ENCODE measurements at regions not wholly inside any gene's neighbourhood (a gene's known extent, or its start where the extent isn't known, plus 50 kb on each side); places are given as distances from the start of the nearest gene placed in this dataset.
"Not testable (repeated sequence)": the region's sequence is repeated elsewhere in the genome, so short reads cannot be mapped to it uniquely, and the experiment has no call there.

- DNase-seq, result no peak
Measured at GRCh38 chr6:116982401-116982800, 105.4 kb downstream of the RFX6 start.

DNA sequence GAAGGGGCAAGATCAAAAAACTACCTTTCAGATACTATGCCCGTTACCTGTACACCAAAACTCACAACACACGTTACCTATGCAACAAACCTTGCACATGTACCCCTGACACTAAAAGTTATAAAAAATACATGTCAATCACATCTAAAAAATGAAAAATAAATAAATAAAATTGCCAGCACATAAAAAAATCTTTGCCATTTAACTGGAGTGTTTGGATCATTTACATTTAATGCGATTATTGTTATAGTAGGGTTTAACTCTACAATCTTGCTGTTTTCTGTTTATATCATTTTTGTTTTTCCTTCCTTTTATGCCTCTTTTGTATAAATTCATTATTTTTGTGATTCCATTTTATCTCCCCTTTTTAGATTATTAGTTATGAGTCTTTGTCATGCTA is 106.3 kb downstream of the RFX6 start:
- no peak for DNase-seq

DNA sequence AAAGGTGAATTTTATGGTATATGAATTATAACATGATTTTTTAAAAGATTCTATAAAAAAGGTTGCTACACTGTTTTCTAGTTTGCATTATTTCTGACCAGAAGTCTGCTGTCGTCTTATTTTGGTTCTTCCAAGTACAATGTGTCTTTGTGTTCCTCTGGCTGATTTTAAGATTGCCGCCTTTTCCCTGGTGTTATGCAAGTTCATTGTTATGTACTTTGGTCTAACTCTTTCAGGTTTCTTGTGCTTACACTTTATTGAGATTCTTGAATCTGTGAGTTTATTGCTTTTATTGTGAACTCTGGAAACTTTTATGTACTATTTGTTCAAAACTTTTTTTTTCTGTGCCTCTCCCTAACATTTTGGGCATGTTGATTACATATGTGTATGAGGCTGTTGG is 109.8 kb downstream of the RFX6 start:
- no peak for DNase-seq

GRCh38 chr6:116990679-116991078 is 113.6 kb downstream of the RFX6 start:
- no peak for DNase-seq

GRCh38 chr6:116992546-116992945 is 115.5 kb downstream of the RFX6 start:
- no peak for DNase-seq

- no peak for DNase-seq
Measured at GRCh38 chr6:116994447-116994846, 117.4 kb downstream of the RFX6 start.

DNA sequence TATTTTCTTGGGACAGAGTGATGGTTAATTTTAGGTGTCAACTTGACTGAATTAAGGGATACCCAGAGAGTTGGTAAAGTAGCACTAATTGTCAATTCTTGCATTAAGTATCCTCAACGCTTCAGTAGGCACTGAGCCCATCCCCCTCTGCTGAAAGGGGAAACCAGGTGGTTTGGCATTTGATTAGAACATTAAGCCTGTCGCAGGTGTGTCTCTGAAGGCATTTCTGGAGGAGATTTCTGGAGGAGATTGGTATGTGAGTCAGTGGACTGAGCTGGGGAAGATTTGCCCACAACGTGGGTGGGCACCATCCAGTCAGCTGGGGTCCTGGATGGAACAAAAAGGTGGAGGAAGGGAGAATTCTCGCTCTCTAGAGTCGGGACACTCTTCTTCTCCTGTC is 119.8 kb downstream of the RFX6 start:
- no peak for DNase-seq

DNA sequence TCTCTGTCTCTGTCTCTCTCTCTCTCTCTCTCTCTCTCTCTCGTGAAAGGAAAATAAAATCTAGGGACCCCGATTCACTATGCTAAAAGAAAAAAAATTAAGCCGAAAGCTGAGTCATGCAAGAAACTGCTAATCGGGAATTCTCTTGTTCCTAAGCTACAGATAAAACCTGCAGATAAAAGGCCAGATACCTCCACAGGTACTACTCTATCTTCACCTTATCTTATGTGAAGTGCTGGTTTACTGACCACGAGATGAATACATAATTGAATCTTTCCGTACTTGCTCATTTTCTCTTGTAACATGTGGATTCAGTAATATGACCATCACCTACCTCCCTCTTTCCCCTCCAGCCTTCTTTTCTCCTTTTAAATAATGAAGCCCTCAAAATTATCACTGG is 120.5 kb downstream of the RFX6 start:
- DNase-seq, result no peak

GRCh38 chr6:117007659-117008058 is 130.6 kb downstream of the RFX6 start:
- DNase-seq, result no peak

DNA sequence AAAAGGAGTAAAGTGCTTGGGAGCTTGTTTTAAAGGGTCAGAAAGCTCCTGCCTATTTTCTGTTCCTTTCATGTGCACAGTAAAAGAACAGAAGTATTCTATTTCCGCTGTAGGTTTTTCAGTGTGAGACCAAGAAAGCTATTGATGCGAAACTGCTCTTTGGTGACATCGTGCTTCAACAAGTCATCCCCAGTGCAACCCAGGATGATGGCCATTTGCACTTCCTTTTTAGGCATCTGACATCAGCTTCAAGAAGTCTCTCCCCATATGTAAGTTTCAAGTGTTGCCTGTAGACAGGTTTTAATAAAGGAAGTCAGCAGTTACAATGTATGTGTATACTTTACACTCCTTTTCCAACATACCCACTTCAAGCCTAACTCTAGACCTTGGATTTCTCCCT is 131.6 kb downstream of the RFX6 start:
- DNase-seq, result no peak

- not testable (repeated sequence) for DNase-seq
Measured at GRCh38 chr6:117014641-117015473, 137.8 kb downstream of the RFX6 start.

DNA sequence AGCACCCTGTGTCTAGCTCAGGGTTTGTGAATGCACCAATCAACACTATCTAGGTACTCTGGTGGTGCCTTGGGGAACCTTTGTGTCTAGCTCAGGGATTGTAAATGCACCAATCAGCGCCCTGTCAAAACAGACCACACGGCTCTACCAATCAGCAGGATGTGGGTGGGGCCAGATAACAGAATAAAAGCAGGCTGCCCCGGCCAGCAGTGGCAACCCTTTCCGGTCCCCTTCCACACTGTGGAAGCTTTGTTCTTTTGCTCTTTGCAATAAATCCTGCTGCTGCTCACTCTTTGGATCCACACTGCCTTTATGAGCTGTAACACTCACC is 138.4 kb downstream of the RFX6 start:
- DNase-seq, result not testable (repeated sequence)

DNA sequence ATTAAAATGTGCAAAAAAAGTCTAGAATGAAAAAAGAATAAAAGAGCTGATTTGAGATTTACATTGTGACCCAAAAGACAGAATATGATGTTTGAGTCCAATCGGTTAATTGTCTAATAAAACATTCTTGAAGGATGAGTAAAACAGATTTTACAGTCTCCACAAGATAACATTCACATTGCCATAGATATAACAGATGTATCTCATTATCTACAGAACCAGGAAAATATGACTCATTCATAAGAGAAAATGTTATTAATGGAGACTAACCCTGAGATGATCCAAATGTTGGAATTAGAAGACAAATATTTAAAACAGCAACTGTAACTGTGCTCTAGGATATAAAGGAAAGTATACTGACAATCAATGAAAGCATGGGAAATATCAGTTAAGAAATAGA is 141.7 kb downstream of the RFX6 start:
- DNase-seq, result no peak

GRCh38 chr6:117022774-117023173 is 145.7 kb downstream of the RFX6 start:
- DNase-seq, result no peak

- DNase-seq, result no peak
Measured at GRCh38 chr6:117025310-117025709, 148.3 kb downstream of the RFX6 start.

DNA sequence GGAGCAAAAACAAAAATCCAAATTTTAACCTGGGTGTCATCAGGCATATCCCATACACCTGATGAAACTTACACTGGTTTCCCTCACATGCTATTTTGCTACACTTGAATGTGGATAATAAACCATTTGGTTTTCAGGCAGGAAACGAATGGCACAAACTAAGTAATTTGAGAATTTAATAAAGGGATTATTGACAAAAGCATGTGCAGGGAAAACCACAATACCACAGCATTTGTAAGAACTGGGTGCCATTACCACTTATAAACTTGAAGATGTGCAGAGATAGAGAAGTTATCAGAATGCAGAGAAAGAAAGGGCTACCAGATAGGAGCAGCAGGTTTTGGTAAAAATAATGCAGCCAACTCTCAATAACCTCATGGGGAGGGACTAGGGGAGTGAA is 151.2 kb downstream of the RFX6 start:
- no peak for DNase-seq

DNA sequence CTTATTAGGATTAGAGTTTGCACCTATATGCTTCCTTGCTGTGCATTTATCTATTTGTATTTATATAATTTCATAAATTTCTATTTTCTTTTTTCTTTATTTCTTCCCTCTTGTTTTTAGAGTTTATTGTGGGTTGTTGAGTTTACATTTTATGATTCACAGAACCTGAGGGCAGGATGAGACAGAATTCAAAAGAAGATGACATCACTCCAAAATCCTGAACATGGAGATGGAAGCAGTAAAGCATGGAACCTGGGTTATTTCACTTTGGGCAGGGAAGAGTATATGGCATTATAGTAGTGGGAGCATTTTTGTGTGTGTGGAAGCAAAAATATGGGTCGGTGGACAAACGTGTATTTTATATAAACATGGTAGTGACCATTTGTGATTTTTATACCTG is 157.5 kb downstream of the RFX6 start:
- DNase-seq, result no peak

DNA sequence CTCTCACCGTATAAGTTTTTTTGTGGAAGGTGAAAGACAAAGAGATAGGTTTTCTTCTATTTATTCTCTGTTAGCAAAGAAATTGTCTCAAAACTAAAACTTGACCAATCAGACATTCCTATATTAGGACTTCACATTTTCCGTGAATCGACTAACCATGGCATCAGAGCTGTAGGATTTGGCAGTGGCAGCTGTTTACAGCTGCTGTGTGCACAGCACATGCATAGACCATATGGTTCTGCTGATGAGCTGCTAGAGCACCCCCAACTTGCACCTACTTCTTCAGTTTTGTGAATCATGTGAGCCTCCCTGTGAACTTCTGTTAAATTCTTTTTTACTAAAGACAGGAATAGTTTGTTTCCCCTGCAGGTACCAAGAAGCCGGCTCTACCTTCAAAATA is 157.9 kb downstream of the RFX6 start:
- no peak for DNase-seq

GRCh38 chr6:117050301-117050700 is 173.3 kb downstream of the RFX6 start:
- DNase-seq, result no peak

- no peak for DNase-seq
Measured at GRCh38 chr6:117072134-117072533, 193.2 kb upstream of the VGLL2 start.

DNA sequence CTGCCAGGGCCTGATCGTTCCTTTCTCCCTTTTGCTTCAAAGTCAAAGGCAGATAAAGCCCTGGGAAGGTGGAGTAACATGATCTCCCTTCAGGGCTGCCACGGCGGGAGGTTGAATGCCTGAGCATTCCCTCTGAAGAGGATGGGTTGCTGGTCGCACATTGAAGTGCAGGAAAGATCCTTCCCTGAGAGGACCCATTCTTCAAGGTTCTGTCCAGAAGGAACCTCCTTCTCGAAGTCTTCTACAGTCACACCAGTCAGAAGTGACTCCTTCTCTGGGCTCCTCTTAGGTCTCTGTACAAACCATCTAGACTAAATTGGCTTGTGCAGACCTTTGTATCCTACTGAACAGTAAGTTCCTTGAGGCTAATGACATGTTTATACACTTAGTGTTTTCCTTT is 192.6 kb upstream of the VGLL2 start:
- DNase-seq, result no peak

DNA sequence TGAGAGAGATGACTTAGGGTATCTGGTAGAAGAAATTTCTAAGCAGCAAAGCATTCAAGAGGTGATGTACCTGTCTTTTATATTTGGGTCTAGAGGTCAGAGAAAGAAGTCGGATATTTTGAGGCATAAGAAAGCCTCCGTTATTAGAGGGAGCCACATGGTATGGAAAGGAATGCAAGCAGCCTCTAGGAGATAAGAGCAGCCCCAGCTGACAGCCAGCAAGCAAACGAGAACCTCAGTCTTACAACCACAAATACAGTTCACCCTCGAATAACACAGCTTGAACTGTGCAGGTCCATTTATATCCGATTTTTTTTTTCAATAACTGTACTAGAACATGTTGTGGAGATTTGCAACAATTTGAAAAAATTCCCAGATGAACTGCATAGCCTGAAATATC is 190.7 kb upstream of the VGLL2 start:
- DNase-seq, result no peak

GRCh38 chr6:117075218-117075617 is 190.1 kb upstream of the VGLL2 start:
- no peak for DNase-seq

DNA sequence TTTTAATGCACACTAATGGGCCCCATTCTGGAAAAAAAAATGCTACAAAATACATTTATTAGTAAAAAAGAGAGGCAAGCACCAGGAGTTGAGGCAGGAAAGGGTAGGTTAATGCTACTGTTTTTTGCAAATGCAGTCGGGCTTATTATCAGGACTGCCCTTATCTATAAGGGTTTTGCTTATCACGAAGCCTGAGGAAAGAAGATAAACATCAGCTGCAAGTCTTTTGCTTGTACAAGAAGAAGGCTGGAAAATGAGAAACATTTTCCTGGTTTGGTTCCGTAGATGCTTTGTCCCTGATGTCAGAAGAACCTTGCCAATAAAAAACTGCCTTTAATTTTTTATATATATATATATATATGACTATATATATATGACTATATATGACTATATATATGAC is 189.3 kb upstream of the VGLL2 start:
- DNase-seq, result no peak

DNA sequence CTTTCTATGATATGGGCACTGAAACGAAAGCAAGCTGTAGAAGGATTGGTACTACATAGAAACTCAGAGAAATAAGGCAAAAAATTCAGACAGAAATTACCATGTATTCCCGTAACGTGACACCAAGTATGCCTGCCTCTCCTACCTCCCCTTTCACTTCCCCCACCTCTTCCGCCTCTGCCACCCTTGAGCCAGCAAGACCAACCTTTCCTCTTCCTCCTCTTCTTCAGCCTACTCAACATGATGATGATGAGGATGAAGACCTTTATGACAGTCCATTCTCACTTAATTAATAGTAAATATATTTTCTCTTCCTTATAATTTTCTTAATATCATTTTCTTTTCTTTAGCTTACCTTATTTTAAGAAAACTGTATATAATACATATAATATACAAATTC is 188.1 kb upstream of the VGLL2 start:
- DNase-seq, result no peak
